Skeletal muscle tissue (tissue), 3 donors: ENCODE measurements at regions not wholly inside any gene's neighbourhood (a gene's known extent, or its start where the extent isn't known, plus 50 kb on each side); places are given as distances from the start of the nearest gene placed in this dataset.

Experiments
- H3K27ac ChIP-seq: one replicate; pipeline ENCODE4 v1.7.0; 2013; ENCODE audit warnings: mild to moderate bottlenecking, low read depth, low read length, inconsistent platforms
- H3K27me3 ChIP-seq, 3 donors: one replicate each; pipeline ENCODE4 v1.7.0; 2013; ENCODE audit warnings: low read length in 3 of 3; ENCODE audit not compliant: control insufficient read depth in 3 of 3, insufficient read depth in 3 of 3
- H3K36me3 ChIP-seq, 3 donors: one replicate each; pipeline ENCODE4 v1.7.0; 2013; ENCODE audit warnings: low read length in 3 of 3; ENCODE audit not compliant: control insufficient read depth in 3 of 3, insufficient read depth in 3 of 3
- H3K4me1 ChIP-seq, 3 donors: one replicate each; pipeline ENCODE4 v1.7.0; 2013; ENCODE audit warnings: low read length in 3 of 3, mild to moderate bottlenecking in 3 of 3; ENCODE audit not compliant: control insufficient read depth in 3 of 3, insufficient read depth in 3 of 3
- H3K4me3 ChIP-seq, 3 donors: one replicate each; pipeline ENCODE4 v1.7.0; 2013; ENCODE audit warnings: low read length in 3 of 3
- H3K9ac ChIP-seq, 3 donors: one replicate each; pipeline ENCODE4 v1.7.0; 2013; ENCODE audit warnings: low read length in 3 of 3, mild to moderate bottlenecking in 3 of 3, moderate library complexity in 2 of 3, low read depth in 1 of 3
- H3K9me3 ChIP-seq, 3 donors: one replicate each; pipeline ENCODE4 v1.7.0; 2013; ENCODE audit warnings: low read length in 3 of 3; ENCODE audit not compliant: control insufficient read depth in 3 of 3
- donor health status: Osteomylitis.

- no peaks in the 10 kb centered on the region for H3K36me3 ChIP-seq
- H3K27ac ChIP-seq: no peak overlapping the region
- no peaks in the 10 kb centered on the region for H3K4me1 ChIP-seq
- no peak overlapping the region for H3K4me3 ChIP-seq
- H3K27me3 ChIP-seq: no peaks in the 10 kb centered on the region
- no peaks in the 10 kb centered on the region for H3K9me3 ChIP-seq
- no peak overlapping the region for H3K9ac ChIP-seq
These were observed 1097.8 kb upstream of the SLC10A2 start for GRCh38 chr13:104163866-104164630.

- Histone ChIP-seq H3K9me3 (no peaks in the 10 kb centered on the region), H3K27ac (no peak overlapping the region), H3K9ac (no peak overlapping the region), H3K36me3 (no peaks in the 10 kb centered on the region), H3K4me1 (no peaks in the 10 kb centered on the region), H3K4me3 (no peak overlapping the region), H3K27me3 (no peaks in the 10 kb centered on the region)
These were observed 1094.3 kb upstream of the SLC10A2 start for GRCh38 chr13:104160536-104160935.

GRCh38 chr13:104143760-104144416 lies 1077.7 kb upstream of the SLC10A2 start:
- Histone ChIP-seq H3K27me3 (no peaks in the 10 kb centered on the region), H3K9me3 (no peaks in the 10 kb centered on the region), H3K9ac (no peak overlapping the region), H3K27ac (no peak overlapping the region), H3K4me3 (no peak overlapping the region), H3K36me3 (no peaks in the 10 kb centered on the region), H3K4me1 (no peaks in the 10 kb centered on the region)

GRCh38 chr13:104140552-104140951 lies 1074.3 kb upstream of the SLC10A2 start:
- Histone ChIP-seq H3K27ac (no peak overlapping the region), H3K36me3 (no peaks in the 10 kb centered on the region), H3K4me1 (no peaks in the 10 kb centered on the region), H3K9me3 (no peaks in the 10 kb centered on the region), H3K9ac (no peak overlapping the region), H3K4me3 (no peak overlapping the region), H3K27me3 (no peaks in the 10 kb centered on the region)

- Histone ChIP-seq H3K4me3 (no peak overlapping the region), H3K27ac (no peak overlapping the region), H3K9ac (no peak overlapping the region), H3K36me3 (no peaks in the 10 kb centered on the region), H3K9me3 (no peaks in the 10 kb centered on the region), H3K4me1 (no peaks in the 10 kb centered on the region), H3K27me3 (no peaks in the 10 kb centered on the region)
These were observed 1071.2 kb upstream of the SLC10A2 start for GRCh38 chr13:104137416-104137815.

- no peaks in the 10 kb centered on the region for H3K9me3 ChIP-seq
- no peak overlapping the region for H3K4me3 ChIP-seq
- H3K36me3 ChIP-seq: no peaks in the 10 kb centered on the region
- no peaks in the 10 kb centered on the region for H3K4me1 ChIP-seq
- no peaks in the 10 kb centered on the region for H3K27me3 ChIP-seq
- no peak overlapping the region for H3K27ac ChIP-seq
- H3K9ac ChIP-seq: no peak overlapping the region
These were observed 1066.6 kb upstream of the SLC10A2 start for GRCh38 chr13:104132849-104133248.

GRCh38 chr13:104114101-104114500 lies 1047.9 kb upstream of the SLC10A2 start:
- Histone ChIP-seq H3K4me3 (no peak overlapping the region), H3K36me3 (no peaks in the 10 kb centered on the region), H3K27ac (no peak overlapping the region), H3K4me1 (no peaks in the 10 kb centered on the region), H3K9ac (no peak overlapping the region), H3K9me3 (no peaks in the 10 kb centered on the region), H3K27me3 (no peaks in the 10 kb centered on the region)

- no peaks in the 10 kb centered on the region for H3K36me3 ChIP-seq
- no peak overlapping the region for H3K9ac ChIP-seq
- no peaks in the 10 kb centered on the region for H3K4me1 ChIP-seq
- no peaks in the 10 kb centered on the region for H3K9me3 ChIP-seq
- no peak overlapping the region for H3K27ac ChIP-seq
- H3K27me3 ChIP-seq: no peaks in the 10 kb centered on the region
- H3K4me3 ChIP-seq: no peak overlapping the region
These were observed 1044.8 kb upstream of the SLC10A2 start for GRCh38 chr13:104111031-104111430.

- Histone ChIP-seq H3K36me3 (no peaks in the 10 kb centered on the region), H3K4me3 (no peak overlapping the region), H3K9me3 (no peaks in the 10 kb centered on the region), H3K4me1 (no peaks in the 10 kb centered on the region), H3K27ac (no peak overlapping the region), H3K9ac (no peak overlapping the region), H3K27me3 (no peaks in the 10 kb centered on the region)
These were observed 1040.6 kb upstream of the SLC10A2 start for GRCh38 chr13:104106705-104107393.
